ENCODE measurements at regions not wholly inside any gene's neighbourhood (a gene's known extent, or its start where the extent isn't known, plus 50 kb on each side); places are given as distances from the start of the nearest gene placed in this dataset.

- no peak overlapping the region for H3K4me3 ChIP-seq (ENCODE audit: insufficient read depth, low read depth, low read length)
- H3K36me3 ChIP-seq (replicated peaks; ENCODE audit: control insufficient read depth, insufficient read depth, low read length) = no peaks in the 10 kb centered on the region
- H3K27me3 ChIP-seq (ENCODE audit: control insufficient read depth, insufficient read depth, low read length) = no peaks in the 10 kb centered on the region
- no peak for DNase-seq
These were observed 262.8 kb upstream of the UBE2E2 start for GRCh38 chr3:22940285-22940684.

- H3K27me3 ChIP-seq (ENCODE audit: control insufficient read depth, insufficient read depth, low read length) = no peaks in the 10 kb centered on the region
- H3K4me3 ChIP-seq (ENCODE audit: insufficient read depth, low read depth, low read length) = no peak overlapping the region
- no peaks in the 10 kb centered on the region for H3K36me3 ChIP-seq (replicated peaks; ENCODE audit: control insufficient read depth, insufficient read depth, low read length)
- DNase-seq = no peak
These were observed 260.1 kb upstream of the UBE2E2 start for GRCh38 chr3:22942981-22943380.

- no peak for DNase-seq
- H3K4me3 ChIP-seq (ENCODE audit: insufficient read depth, low read depth, low read length) = no peak overlapping the region
- no peaks in the 10 kb centered on the region for H3K36me3 ChIP-seq (replicated peaks; ENCODE audit: control insufficient read depth, insufficient read depth, low read length)
- no peaks in the 10 kb centered on the region for H3K27me3 ChIP-seq (ENCODE audit: control insufficient read depth, insufficient read depth, low read length)
These were observed 255.3 kb upstream of the UBE2E2 start for GRCh38 chr3:22947851-22948250.

- DNase-seq = no peak
These were observed 251.2 kb upstream of the UBE2E2 start for GRCh38 chr3:22951910-22952309.

GRCh38 chr3:22952860-22953259 lies 250.3 kb upstream of the UBE2E2 start:
- Histone ChIP-seq H3K27me3 (ENCODE audit: control insufficient read depth, insufficient read depth, low read length) (no peaks in the 10 kb centered on the region), H3K36me3 (replicated peaks; ENCODE audit: control insufficient read depth, insufficient read depth, low read length) (no peaks in the 10 kb centered on the region), H3K4me3 (ENCODE audit: insufficient read depth, low read depth, low read length) (no peak overlapping the region)
- DNase-seq = no peak

More at GRCh38 chr3:22951910-22952309, 251.2 kb upstream of the UBE2E2 start:
- Histone ChIP-seq H3K4me3 (ENCODE audit: insufficient read depth, low read depth, low read length) (no peak overlapping the region), H3K27me3 (ENCODE audit: control insufficient read depth, insufficient read depth, low read length) (no peaks in the 10 kb centered on the region), H3K36me3 (replicated peaks; ENCODE audit: control insufficient read depth, insufficient read depth, low read length) (no peaks in the 10 kb centered on the region)

- Histone ChIP-seq H3K27me3 (ENCODE audit: control insufficient read depth, insufficient read depth, low read length) (no peaks in the 10 kb centered on the region), H3K36me3 (replicated peaks; ENCODE audit: control insufficient read depth, insufficient read depth, low read length) (no peaks in the 10 kb centered on the region), H3K4me3 (ENCODE audit: insufficient read depth, low read depth, low read length) (no peak overlapping the region)
- DNase-seq = no peak
These were observed 243.5 kb upstream of the UBE2E2 start for GRCh38 chr3:22959593-22959992.

GRCh38 chr3:22960105-22960984 lies 242.8 kb upstream of the UBE2E2 start:
- no peak for DNase-seq
- no peaks in the 10 kb centered on the region for H3K27me3 ChIP-seq (ENCODE audit: control insufficient read depth, insufficient read depth, low read length)

GRCh38 chr3:22962244-22962643 lies 240.9 kb upstream of the UBE2E2 start:
- H3K27me3 ChIP-seq (ENCODE audit: control insufficient read depth, insufficient read depth, low read length) = no peaks in the 10 kb centered on the region
- DNase-seq = no peak
- no peaks in the 10 kb centered on the region for H3K36me3 ChIP-seq (replicated peaks; ENCODE audit: control insufficient read depth, insufficient read depth, low read length)
- no peak overlapping the region for H3K4me3 ChIP-seq (ENCODE audit: insufficient read depth, low read depth, low read length)

More at GRCh38 chr3:22960105-22960984, 242.8 kb upstream of the UBE2E2 start:
- H3K4me3 ChIP-seq (ENCODE audit: insufficient read depth, low read depth, low read length) = no peak overlapping the region
- no peaks in the 10 kb centered on the region for H3K36me3 ChIP-seq (replicated peaks; ENCODE audit: control insufficient read depth, insufficient read depth, low read length)

GRCh38 chr3:22966349-22966748 lies 236.8 kb upstream of the UBE2E2 start:
- Histone ChIP-seq H3K4me3 (ENCODE audit: insufficient read depth, low read depth, low read length) (no peak overlapping the region), H3K36me3 (replicated peaks; ENCODE audit: control insufficient read depth, insufficient read depth, low read length) (no peaks in the 10 kb centered on the region), H3K27me3 (ENCODE audit: control insufficient read depth, insufficient read depth, low read length) (no peaks in the 10 kb centered on the region)
- DNase-seq = no peak

GRCh38 chr3:22969276-22969675 lies 233.9 kb upstream of the UBE2E2 start:
- Histone ChIP-seq H3K4me3 (ENCODE audit: insufficient read depth, low read depth, low read length) (no peak overlapping the region), H3K27me3 (ENCODE audit: control insufficient read depth, insufficient read depth, low read length) (no peaks in the 10 kb centered on the region), H3K36me3 (replicated peaks; ENCODE audit: control insufficient read depth, insufficient read depth, low read length) (no peaks in the 10 kb centered on the region)
- no peak for DNase-seq

GRCh38 chr3:22971497-22971896 lies 231.6 kb upstream of the UBE2E2 start:
- DNase-seq = no peak
- no peaks in the 10 kb centered on the region for H3K27me3 ChIP-seq (ENCODE audit: control insufficient read depth, insufficient read depth, low read length)
- no peak overlapping the region for H3K4me3 ChIP-seq (ENCODE audit: insufficient read depth, low read depth, low read length)
- H3K36me3 ChIP-seq (replicated peaks; ENCODE audit: control insufficient read depth, insufficient read depth, low read length) = no peaks in the 10 kb centered on the region

GRCh38 chr3:22977042-22977441 lies 226.1 kb upstream of the UBE2E2 start:
- Histone ChIP-seq H3K4me3 (ENCODE audit: insufficient read depth, low read depth, low read length) (no peak overlapping the region), H3K36me3 (replicated peaks; ENCODE audit: control insufficient read depth, insufficient read depth, low read length) (no peaks in the 10 kb centered on the region), H3K27me3 (ENCODE audit: control insufficient read depth, insufficient read depth, low read length) (no peaks in the 10 kb centered on the region)
- no peak for DNase-seq

- no peak for DNase-seq
- no peaks in the 10 kb centered on the region for H3K27me3 ChIP-seq (ENCODE audit: control insufficient read depth, insufficient read depth, low read length)
- no peaks in the 10 kb centered on the region for H3K36me3 ChIP-seq (replicated peaks; ENCODE audit: control insufficient read depth, insufficient read depth, low read length)
- H3K4me3 ChIP-seq (ENCODE audit: insufficient read depth, low read depth, low read length) = no peak overlapping the region
These were observed 225.4 kb upstream of the UBE2E2 start for GRCh38 chr3:22977650-22978289.

GRCh38 chr3:22979581-22979980 lies 223.5 kb upstream of the UBE2E2 start:
- no peaks in the 10 kb centered on the region for H3K27me3 ChIP-seq (ENCODE audit: control insufficient read depth, insufficient read depth, low read length)
- no peaks in the 10 kb centered on the region for H3K36me3 ChIP-seq (replicated peaks; ENCODE audit: control insufficient read depth, insufficient read depth, low read length)
- DNase-seq = no peak
- H3K4me3 ChIP-seq (ENCODE audit: insufficient read depth, low read depth, low read length) = no peak overlapping the region

GRCh38 chr3:22980346-22980745 lies 222.8 kb upstream of the UBE2E2 start:
- Histone ChIP-seq H3K4me3 (ENCODE audit: insufficient read depth, low read depth, low read length) (no peak overlapping the region), H3K36me3 (replicated peaks; ENCODE audit: control insufficient read depth, insufficient read depth, low read length) (no peaks in the 10 kb centered on the region), H3K27me3 (ENCODE audit: control insufficient read depth, insufficient read depth, low read length) (no peaks in the 10 kb centered on the region)
- DNase-seq = no peak

All from H7 (cell line).